HEK293 (cell line): ENCODE measurements at regions not wholly inside any gene's neighbourhood (a gene's known extent, or its start where the extent isn't known, plus 50 kb on each side); places are given as distances from the start of the nearest gene placed in this dataset.

ENCODE experiments used
- CTCF ChIA-PET: fragments of 350-600 bp; formaldehyde crosslinking; extraction: SDS; loops from one replicate; lab custom pipeline; 2021; ENCODE audit warnings: antibody characterized with exemption; lab: Yijun Ruan, JAX
- POLR2A ChIA-PET: fragments of 300-600 bp; formaldehyde crosslinking; extraction: SDS; loops from one replicate; lab custom pipeline; 2020; ENCODE audit warnings: antibody characterized with exemption, inconsistent platforms; lab: Yijun Ruan, JAX
- H3K27ac ChIP-seq: fragments of 200-500 bp; sonication (Bioruptor generic); 2 replicates; pipeline ENCODE4 v1.5.1; 2014; ENCODE audit warnings: low read depth, low read length, control low read depth, inconsistent platforms; ENCODE audit errors: extremely low read depth
- H3K36me3 ChIP-seq, 2 experiments: fragments of 200-500 bp in 1 of 2; sonication (Bioruptor generic) in 1 of 2; 1 replicate in 1 of 2; 2 replicates in 1 of 2; pipeline ENCODE4 v1.5.1; 2014 to 2017; ENCODE audit warnings: inconsistent platforms in 2 of 2, low read length in 2 of 2; ENCODE audit not compliant: control insufficient read depth in 2 of 2, insufficient read depth in 1 of 2
- H3K4me1 ChIP-seq: fragments of 200-500 bp; sonication (Bioruptor generic); 2 replicates; pipeline ENCODE4 v1.5.1; 2014; ENCODE audit warnings: mild to moderate bottlenecking, low read length, inconsistent platforms; ENCODE audit not compliant: control insufficient read depth, insufficient read depth
- H3K4me3 ChIP-seq: 2 replicates; pipeline ENCODE4 v1.5.1; 2011; ENCODE audit warnings: low read depth, mild to moderate bottlenecking, control low read depth, low read length, moderate library complexity
- H3K9me3 ChIP-seq: fragments of 200-500 bp; sonication (Bioruptor generic); 2 replicates; pipeline ENCODE4 v1.5.1; 2014; ENCODE audit warnings: low read depth, low read length, inconsistent platforms; ENCODE audit not compliant: control insufficient read depth, insufficient read depth
- HOXA7 ChIP-seq: sonication (generic); formaldehyde crosslinking; IDR thresholded peaks from 2 replicates; pipeline ENCODE4 v1.8.1; 2022; ENCODE audit warnings: missing genetic modification reagents, borderline replicate concordance
- INSM2 ChIP-seq: fragments of 450-650 bp; formaldehyde crosslinking; IDR thresholded peaks from 2 replicates; pipeline ENCODE4 v1.5.1; 2016; ENCODE audit warnings: missing biosample characterization, missing genetic modification characterization
- MZF1 ChIP-seq: fragments of 450-650 bp; formaldehyde crosslinking; IDR thresholded peaks from 2 replicates; pipeline ENCODE4 v1.5.1; 2017; ENCODE audit warnings: missing biosample characterization, missing genetic modification characterization, borderline replicate concordance
- OVOL3 ChIP-seq: fragments of 450-650 bp; formaldehyde crosslinking; IDR thresholded peaks from 2 replicates; pipeline ENCODE4 v1.5.1; 2016; ENCODE audit warnings: missing biosample characterization, missing genetic modification characterization
- PRDM6 ChIP-seq: fragments of 450-650 bp; formaldehyde crosslinking; IDR thresholded peaks from 2 replicates; pipeline ENCODE4 v1.5.1; 2017; ENCODE audit warnings: missing biosample characterization, missing genetic modification characterization
- SP2 ChIP-seq: fragments of 450-650 bp; formaldehyde crosslinking; IDR thresholded peaks from 2 replicates; pipeline ENCODE4 v1.5.1; 2016; ENCODE audit warnings: missing biosample characterization, missing genetic modification characterization
- ZBTB17 ChIP-seq: fragments of 450-650 bp; formaldehyde crosslinking; IDR thresholded peaks from 2 replicates; pipeline ENCODE4 v1.5.1; 2016; ENCODE audit warnings: missing biosample characterization, missing genetic modification characterization
- ZNF112 ChIP-seq: fragments of 450-650 bp; formaldehyde crosslinking; IDR thresholded peaks from 2 replicates; pipeline ENCODE4 v1.5.0; 2017; ENCODE audit warnings: missing biosample characterization, missing genetic modification characterization
- ZNF221 ChIP-seq: fragments of 450-650 bp; formaldehyde crosslinking; IDR thresholded peaks from 2 replicates; pipeline ENCODE4 v1.5.1; 2017; ENCODE audit warnings: missing biosample characterization, missing genetic modification characterization, borderline replicate concordance
- ZNF335 ChIP-seq: fragments of 450-650 bp; formaldehyde crosslinking; conservative IDR thresholded peaks from 2 replicates; pipeline ENCODE4 v1.5.1; 2016; ENCODE audit warnings: missing biosample characterization, missing genetic modification characterization
- ZNF341 ChIP-seq: fragments of 450-650 bp; formaldehyde crosslinking; IDR thresholded peaks from 2 replicates; pipeline ENCODE4; 2016; ENCODE audit warnings: low read depth, missing biosample characterization, missing genetic modification characterization
- ZNF514 ChIP-seq: fragments of 450-650 bp; formaldehyde crosslinking; IDR thresholded peaks from 2 replicates; pipeline ENCODE4 v1.5.1; 2016; ENCODE audit warnings: missing biosample characterization, missing genetic modification characterization
- ZNF521 ChIP-seq: fragments of 450-650 bp; formaldehyde crosslinking; IDR thresholded peaks from 2 replicates; pipeline ENCODE4 v1.5.1; 2017; ENCODE audit warnings: missing biosample characterization, mild to moderate bottlenecking, missing genetic modification characterization
- ZNF560 ChIP-seq: fragments of 450-650 bp; formaldehyde crosslinking; IDR thresholded peaks from 2 replicates; pipeline ENCODE4 v1.5.1; 2017; ENCODE audit warnings: missing biosample characterization, missing genetic modification characterization, borderline replicate concordance
- ZNF600 ChIP-seq: fragments of 450-650 bp; formaldehyde crosslinking; IDR thresholded peaks from 2 replicates; pipeline ENCODE4 v1.5.1; 2016; ENCODE audit warnings: missing biosample characterization, missing genetic modification characterization
- ZNF623 ChIP-seq: fragments of 450-650 bp; formaldehyde crosslinking; IDR thresholded peaks from 2 replicates; pipeline ENCODE4 v1.5.1; 2016; ENCODE audit warnings: missing biosample characterization, missing genetic modification characterization
- TF ChIP-seq, protein P1 (sequence below): fragments of 450-650 bp; formaldehyde crosslinking; IDR thresholded peaks from 2 replicates; pipeline ENCODE4 v1.5.1; 2017; ENCODE audit warnings: missing biosample characterization, missing genetic modification characterization
- TF ChIP-seq, protein P2 (sequence below): fragments of 450-650 bp; formaldehyde crosslinking; IDR thresholded peaks from 2 replicates; pipeline ENCODE4 v1.5.1; 2016; ENCODE audit warnings: missing biosample characterization, missing genetic modification characterization
- TF ChIP-seq, protein P3 (sequence below): fragments of 450-650 bp; formaldehyde crosslinking; IDR thresholded peaks from 2 replicates; pipeline ENCODE4 v1.5.1; 2017; ENCODE audit warnings: missing biosample characterization, missing genetic modification characterization
- TF ChIP-seq, protein P4 (sequence below): fragments of 450-650 bp; formaldehyde crosslinking; IDR thresholded peaks from 2 replicates; pipeline ENCODE4 v1.5.1; 2016; ENCODE audit warnings: missing biosample characterization, missing genetic modification characterization, low read depth
- TF ChIP-seq, protein P5 (sequence below): fragments of 450-650 bp; formaldehyde crosslinking; IDR thresholded peaks from 2 replicates; pipeline ENCODE4 v1.5.1; 2016; ENCODE audit warnings: missing biosample characterization, missing genetic modification characterization

- no peaks in the 10 kb centered on the region for H3K4me1 ChIP-seq
- CTCF ChIA-PET = interaction anchor here (0.6 kb wide), 1 partner anchor 308 kb away, joined by 3 read pairs; no protein-coding TSS in a partner anchor
- H3K27ac ChIP-seq = no peak overlapping the region
- no peak overlapping the region for H3K4me3 ChIP-seq
- TF ChIP-seq, protein P1, sequence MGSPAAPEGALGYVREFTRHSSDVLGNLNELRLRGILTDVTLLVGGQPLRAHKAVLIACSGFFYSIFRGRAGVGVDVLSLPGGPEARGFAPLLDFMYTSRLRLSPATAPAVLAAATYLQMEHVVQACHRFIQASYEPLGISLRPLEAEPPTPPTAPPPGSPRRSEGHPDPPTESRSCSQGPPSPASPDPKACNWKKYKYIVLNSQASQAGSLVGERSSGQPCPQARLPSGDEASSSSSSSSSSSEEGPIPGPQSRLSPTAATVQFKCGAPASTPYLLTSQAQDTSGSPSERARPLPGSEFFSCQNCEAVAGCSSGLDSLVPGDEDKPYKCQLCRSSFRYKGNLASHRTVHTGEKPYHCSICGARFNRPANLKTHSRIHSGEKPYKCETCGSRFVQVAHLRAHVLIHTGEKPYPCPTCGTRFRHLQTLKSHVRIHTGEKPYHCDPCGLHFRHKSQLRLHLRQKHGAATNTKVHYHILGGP (tag by site-specific recombination) = no peak
- TF ChIP-seq ZNF221 (tag by site-specific recombination) = no peak
- TF ChIP-seq SP2 (tag by site-specific recombination) = no peak
- TF ChIP-seq ZNF623 = no peak
- no peak for TF ChIP-seq MZF1
- TF ChIP-seq ZNF600 (tag by site-specific recombination) = no peak
- H3K36me3 ChIP-seq = no peaks in the 10 kb centered on the region
- H3K9me3 ChIP-seq = no peaks in the 10 kb centered on the region; the same call in none of the 2 replicates
- POLR2A ChIA-PET = no interaction called here
Measured at GRCh38 chr21:16811970-16812369, 700.9 kb upstream of the CXADR start.

DNA sequence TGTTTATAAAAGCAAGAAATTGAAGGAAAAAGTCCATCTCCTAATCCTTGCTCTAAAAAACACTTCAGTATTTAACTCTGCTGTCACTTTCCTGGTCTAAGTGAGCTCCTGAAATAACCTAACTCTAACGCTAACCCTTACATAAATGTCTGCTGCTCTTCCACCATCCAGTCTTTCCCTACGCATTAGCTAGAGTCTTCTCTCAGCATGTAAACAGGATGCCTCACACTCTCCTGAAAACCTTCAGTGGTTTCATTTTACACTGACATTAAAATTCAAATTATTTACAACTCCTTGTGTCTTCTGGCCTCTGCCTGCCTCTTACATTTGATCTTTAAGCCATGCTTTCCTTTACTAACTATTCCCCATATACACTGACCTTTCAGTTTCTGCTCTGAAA lies 697.6 kb upstream of the CXADR start:
- Histone ChIP-seq H3K9me3 (no peaks in the 10 kb centered on the region; the same call in 1 of the 2 replicates), H3K36me3 (no peaks in the 10 kb centered on the region), H3K4me1 (no peaks in the 10 kb centered on the region)
- CTCF ChIA-PET = no interaction called here
- TF ChIP-seq ZBTB17 (no peak), OVOL3 (tag by site-specific recombination) (no peak), ZNF560 (tag by site-specific recombination) (no peak), ZNF341 (no peak), ZNF112 (tag by site-specific recombination) (no peak), ZNF335 (tag by site-specific recombination) (no peak), HOXA7 (CRISPR knock-in tag) (no peak), INSM2 (tag by site-specific recombination) (no peak), PRDM6 (tag by site-specific recombination) (no peak), ZNF514 (tag by site-specific recombination) (no peak), ZNF521 (tag by site-specific recombination) (no peak)
- TF ChIP-seq, protein P2, sequence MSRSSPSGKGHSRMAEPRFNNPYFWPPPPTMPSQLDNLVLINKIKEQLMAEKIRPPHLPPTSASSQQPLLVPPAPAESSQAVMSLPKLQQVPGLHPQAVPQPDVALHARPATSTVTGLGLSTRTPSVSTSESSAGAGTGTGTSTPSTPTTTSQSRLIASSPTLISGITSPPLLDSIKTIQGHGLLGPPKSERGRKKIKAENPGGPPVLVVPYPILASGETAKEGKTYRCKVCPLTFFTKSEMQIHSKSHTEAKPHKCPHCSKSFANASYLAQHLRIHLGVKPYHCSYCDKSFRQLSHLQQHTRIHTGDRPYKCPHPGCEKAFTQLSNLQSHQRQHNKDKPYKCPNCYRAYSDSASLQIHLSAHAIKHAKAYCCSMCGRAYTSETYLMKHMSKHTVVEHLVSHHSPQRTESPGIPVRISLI (tag by site-specific recombination) = no peak
- TF ChIP-seq, protein P3, sequence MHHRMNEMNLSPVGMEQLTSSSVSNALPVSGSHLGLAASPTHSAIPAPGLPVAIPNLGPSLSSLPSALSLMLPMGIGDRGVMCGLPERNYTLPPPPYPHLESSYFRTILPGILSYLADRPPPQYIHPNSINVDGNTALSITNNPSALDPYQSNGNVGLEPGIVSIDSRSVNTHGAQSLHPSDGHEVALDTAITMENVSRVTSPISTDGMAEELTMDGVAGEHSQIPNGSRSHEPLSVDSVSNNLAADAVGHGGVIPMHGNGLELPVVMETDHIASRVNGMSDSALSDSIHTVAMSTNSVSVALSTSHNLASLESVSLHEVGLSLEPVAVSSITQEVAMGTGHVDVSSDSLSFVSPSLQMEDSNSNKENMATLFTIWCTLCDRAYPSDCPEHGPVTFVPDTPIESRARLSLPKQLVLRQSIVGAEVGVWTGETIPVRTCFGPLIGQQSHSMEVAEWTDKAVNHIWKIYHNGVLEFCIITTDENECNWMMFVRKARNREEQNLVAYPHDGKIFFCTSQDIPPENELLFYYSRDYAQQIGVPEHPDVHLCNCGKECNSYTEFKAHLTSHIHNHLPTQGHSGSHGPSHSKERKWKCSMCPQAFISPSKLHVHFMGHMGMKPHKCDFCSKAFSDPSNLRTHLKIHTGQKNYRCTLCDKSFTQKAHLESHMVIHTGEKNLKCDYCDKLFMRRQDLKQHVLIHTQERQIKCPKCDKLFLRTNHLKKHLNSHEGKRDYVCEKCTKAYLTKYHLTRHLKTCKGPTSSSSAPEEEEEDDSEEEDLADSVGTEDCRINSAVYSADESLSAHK = no peak
- TF ChIP-seq, protein P4, sequence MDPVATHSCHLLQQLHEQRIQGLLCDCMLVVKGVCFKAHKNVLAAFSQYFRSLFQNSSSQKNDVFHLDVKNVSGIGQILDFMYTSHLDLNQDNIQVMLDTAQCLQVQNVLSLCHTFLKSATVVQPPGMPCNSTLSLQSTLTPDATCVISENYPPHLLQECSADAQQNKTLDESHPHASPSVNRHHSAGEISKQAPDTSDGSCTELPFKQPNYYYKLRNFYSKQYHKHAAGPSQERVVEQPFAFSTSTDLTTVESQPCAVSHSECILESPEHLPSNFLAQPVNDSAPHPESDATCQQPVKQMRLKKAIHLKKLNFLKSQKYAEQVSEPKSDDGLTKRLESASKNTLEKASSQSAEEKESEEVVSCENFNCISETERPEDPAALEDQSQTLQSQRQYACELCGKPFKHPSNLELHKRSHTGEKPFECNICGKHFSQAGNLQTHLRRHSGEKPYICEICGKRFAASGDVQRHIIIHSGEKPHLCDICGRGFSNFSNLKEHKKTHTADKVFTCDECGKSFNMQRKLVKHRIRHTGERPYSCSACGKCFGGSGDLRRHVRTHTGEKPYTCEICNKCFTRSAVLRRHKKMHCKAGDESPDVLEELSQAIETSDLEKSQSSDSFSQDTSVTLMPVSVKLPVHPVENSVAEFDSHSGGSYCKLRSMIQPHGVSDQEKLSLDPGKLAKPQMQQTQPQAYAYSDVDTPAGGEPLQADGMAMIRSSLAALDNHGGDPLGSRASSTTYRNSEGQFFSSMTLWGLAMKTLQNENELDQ = no peak
- TF ChIP-seq, protein P5, sequence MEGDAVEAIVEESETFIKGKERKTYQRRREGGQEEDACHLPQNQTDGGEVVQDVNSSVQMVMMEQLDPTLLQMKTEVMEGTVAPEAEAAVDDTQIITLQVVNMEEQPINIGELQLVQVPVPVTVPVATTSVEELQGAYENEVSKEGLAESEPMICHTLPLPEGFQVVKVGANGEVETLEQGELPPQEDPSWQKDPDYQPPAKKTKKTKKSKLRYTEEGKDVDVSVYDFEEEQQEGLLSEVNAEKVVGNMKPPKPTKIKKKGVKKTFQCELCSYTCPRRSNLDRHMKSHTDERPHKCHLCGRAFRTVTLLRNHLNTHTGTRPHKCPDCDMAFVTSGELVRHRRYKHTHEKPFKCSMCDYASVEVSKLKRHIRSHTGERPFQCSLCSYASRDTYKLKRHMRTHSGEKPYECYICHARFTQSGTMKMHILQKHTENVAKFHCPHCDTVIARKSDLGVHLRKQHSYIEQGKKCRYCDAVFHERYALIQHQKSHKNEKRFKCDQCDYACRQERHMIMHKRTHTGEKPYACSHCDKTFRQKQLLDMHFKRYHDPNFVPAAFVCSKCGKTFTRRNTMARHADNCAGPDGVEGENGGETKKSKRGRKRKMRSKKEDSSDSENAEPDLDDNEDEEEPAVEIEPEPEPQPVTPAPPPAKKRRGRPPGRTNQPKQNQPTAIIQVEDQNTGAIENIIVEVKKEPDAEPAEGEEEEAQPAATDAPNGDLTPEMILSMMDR (tag by site-specific recombination) = no peak
- TF ChIP-seq, all 188 proteins: peak for 0
- Histone ChIP-seq H3K4me3 (no peak overlapping the region), H3K27ac (no peak overlapping the region)
- POLR2A ChIA-PET = no interaction called here
